Esophagus muscularis mucosa (tissue), 4 donors: ENCODE measurements at regions not wholly inside any gene's neighbourhood (a gene's known extent, or its start where the extent isn't known, plus 50 kb on each side); places are given as distances from the start of the nearest gene placed in this dataset.
"Not testable (repeated sequence)": the region's sequence is repeated elsewhere in the genome, so short reads cannot be mapped to it uniquely, and the experiment has no call there.

Source experiments
- DNase-seq: peaks from one replicate; pipeline ENCODE4 v3.0.0-alpha.2; 2017; ENCODE audit errors: extremely low spot score
- H3K27ac ChIP-seq, 4 donors: fragments of 200-600 bp; sonication (generic); replicated peaks in 1 of 4; 1 replicate in 3 of 4; 2 replicates in 1 of 4; pipeline ENCODE4 v1.5.1; 2016 to 2019; ENCODE audit warnings: mild to moderate bottlenecking in 1 of 4
- H3K27me3 ChIP-seq, 4 donors: fragments of 200-600 bp; sonication (generic); one replicate each; pipeline versions ENCODE4 v1.5.1 to v1.6.0; 2016 to 2019
- H3K36me3 ChIP-seq, 4 donors: fragments of 200-600 bp; sonication (generic); one replicate each; pipeline ENCODE4 v1.5.1; 2016 to 2019
- H3K4me1 ChIP-seq, 4 donors: fragments of 200-600 bp; sonication (generic); one replicate each; pipeline ENCODE4 v1.5.1; 2016 to 2019
- H3K4me3 ChIP-seq, 4 donors: fragments of 200-600 bp; sonication (generic); 1 replicate in 2 of 4; 2 replicates in 2 of 4; pipeline ENCODE4 v1.5.1; 2016 to 2019; ENCODE audit warnings: mild to moderate bottlenecking in 4 of 4, moderate library complexity in 1 of 4
- H3K9me3 ChIP-seq, 4 donors: fragments of 200-600 bp; sonication (generic); 1 replicate in 3 of 4; 2 replicates in 1 of 4; pipeline ENCODE4 v1.5.1; 2016 to 2019
- EP300 ChIP-seq: sonication (generic); formaldehyde crosslinking; IDR thresholded peaks from one replicate; pipeline ENCODE4 v1.6.1; 2017; ENCODE audit warnings: antibody characterized with exemption
- POLR2A ChIP-seq: fragments of 450-650 bp; IDR thresholded peaks from one replicate; pipeline ENCODE4 v1.6.1; 2017; ENCODE audit warnings: antibody characterized with exemption, moderate library complexity, mild to moderate bottlenecking, low read depth
- POLR2AphosphoS5 ChIP-seq, 2 donors: sonication (generic); formaldehyde crosslinking; IDR thresholded peaks; one replicate each; pipeline ENCODE4 v1.6.1; 2017; ENCODE audit warnings: antibody characterized with exemption in 2 of 2
- WGBS: methylation state at CpG from one replicate; pipeline ENCODE4 v1.1.5; 2018; 5-methylcytosine and 5-hydroxymethylcytosine counted together
- intact Hi-C: fragments of 100-400 bp; cut with DNase I; formaldehyde crosslinking; loops from one replicate; pipeline ENCODE4 v1.15.1; 2023
- TF ChIP-seq, protein P1 (sequence below), 3 experiments: fragments of 200-600 bp in 2 of 3; fragments of 450-650 bp in 1 of 3; sonication (generic) in 2 of 3; IDR thresholded peaks; one replicate each; pipeline ENCODE4 v1.5.1; 2017 to 2019; ENCODE audit warnings: antibody characterized with exemption in 3 of 3, mild to moderate bottlenecking in 2 of 3, moderate library complexity in 1 of 3

DNA sequence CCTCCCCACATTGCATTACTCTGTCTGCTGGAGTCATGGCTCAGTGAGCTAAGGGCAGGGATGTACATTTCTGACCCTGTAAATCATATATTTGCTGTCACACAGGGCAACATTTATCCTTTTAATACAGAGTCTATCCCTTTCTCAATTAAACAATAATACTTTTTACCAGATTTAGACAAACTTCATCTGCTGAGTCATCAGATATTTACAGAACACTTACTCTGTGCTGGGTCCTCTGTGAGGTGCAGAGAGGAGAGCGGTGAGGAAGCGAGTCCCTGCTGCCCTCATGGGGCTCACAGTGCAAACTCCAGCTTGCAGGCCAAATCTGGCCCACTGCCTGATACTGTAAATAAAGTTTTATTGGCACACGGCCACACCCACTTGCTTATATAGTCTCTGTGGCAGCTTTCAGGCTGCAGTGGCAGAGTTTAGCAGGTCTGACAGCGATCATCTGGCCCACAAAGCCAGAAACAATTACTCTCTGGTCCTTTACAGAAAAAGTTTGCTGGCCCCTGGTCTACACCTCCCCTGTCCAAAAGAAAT is 144.5 kb downstream of the CDH26 start:
- H3K36me3 ChIP-seq: no peaks in the 10 kb centered on the region
- intact Hi-C loops: no loop called here
- peaks cover 0 to 12% (median 0%) of the 10 kb centered on the region in 4 donors for H3K27me3 ChIP-seq
- DNase-seq: no peak
- H3K27ac ChIP-seq: no peak overlapping the region
- no peaks in the 10 kb centered on the region for H3K4me1 ChIP-seq
- TF ChIP-seq, protein P1, sequence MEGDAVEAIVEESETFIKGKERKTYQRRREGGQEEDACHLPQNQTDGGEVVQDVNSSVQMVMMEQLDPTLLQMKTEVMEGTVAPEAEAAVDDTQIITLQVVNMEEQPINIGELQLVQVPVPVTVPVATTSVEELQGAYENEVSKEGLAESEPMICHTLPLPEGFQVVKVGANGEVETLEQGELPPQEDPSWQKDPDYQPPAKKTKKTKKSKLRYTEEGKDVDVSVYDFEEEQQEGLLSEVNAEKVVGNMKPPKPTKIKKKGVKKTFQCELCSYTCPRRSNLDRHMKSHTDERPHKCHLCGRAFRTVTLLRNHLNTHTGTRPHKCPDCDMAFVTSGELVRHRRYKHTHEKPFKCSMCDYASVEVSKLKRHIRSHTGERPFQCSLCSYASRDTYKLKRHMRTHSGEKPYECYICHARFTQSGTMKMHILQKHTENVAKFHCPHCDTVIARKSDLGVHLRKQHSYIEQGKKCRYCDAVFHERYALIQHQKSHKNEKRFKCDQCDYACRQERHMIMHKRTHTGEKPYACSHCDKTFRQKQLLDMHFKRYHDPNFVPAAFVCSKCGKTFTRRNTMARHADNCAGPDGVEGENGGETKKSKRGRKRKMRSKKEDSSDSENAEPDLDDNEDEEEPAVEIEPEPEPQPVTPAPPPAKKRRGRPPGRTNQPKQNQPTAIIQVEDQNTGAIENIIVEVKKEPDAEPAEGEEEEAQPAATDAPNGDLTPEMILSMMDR (IDR thresholded peaks at IDR 0.05): no peak
- peaks cover 0 to 7% (median 2%) of the 10 kb centered on the region in 4 donors for H3K9me3 ChIP-seq
- 86% methylated on average over 4 of the region's 4 CpGs for whole genome bisulfite sequencing
- H3K4me3 ChIP-seq: no peak overlapping the region

DNA sequence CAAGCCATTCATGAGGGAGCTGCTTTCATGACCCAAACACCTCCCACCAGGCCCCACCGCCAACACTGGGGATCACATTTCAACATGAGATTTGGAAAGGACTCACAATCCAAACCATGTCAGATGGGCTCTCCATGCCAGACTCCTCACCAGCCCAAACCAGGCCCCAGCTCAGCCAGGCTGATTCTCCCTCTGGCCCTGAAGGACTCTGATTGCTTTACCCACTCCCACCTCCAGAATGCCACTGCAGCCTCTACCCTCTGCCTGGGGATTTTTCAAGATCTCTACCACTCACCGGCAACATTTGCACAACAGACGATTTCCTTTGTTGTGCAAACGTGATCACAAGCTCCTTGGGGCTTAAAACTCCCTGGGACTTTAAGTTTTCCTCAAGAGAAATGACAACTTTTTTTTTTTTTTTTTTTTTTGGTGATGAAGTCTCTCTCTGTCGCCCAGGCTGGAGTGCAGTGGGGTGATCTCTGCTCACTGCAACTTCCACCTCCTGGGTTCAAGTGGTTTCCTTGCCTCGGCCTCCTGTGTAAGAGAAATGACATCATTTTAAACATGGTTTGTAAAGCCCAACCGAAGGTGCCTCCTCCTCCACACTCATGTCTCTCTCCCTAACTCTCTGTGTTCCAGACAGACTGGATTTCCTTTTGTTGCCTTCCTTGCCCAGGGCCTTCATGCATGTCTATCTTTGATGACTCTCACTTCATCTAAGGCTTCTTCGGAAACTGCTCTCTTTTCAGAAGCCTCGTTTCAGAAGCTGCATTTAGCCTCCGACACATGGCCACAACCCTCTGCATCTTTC is 147.0 kb downstream of the CDH26 start:
- no peaks in the 10 kb centered on the region for H3K36me3 ChIP-seq
- WGBS: 45% methylated on average over 10 of the region's 10 CpGs
- no peaks in the 10 kb centered on the region for H3K4me1 ChIP-seq
- no peaks in the 10 kb centered on the region for H3K9me3 ChIP-seq
- peaks cover 0 to 12% (median 0%) of the 10 kb centered on the region in 4 donors for H3K27me3 ChIP-seq
- no peak overlapping the region for H3K27ac ChIP-seq
- TF ChIP-seq EP300: no peak
- TF ChIP-seq, protein P1 (IDR thresholded peaks at IDR 0.05): no peak
- TF ChIP-seq POLR2AphosphoS5 (IDR thresholded peaks at IDR 0.05): no peak
- TF ChIP-seq POLR2A: no peak
- intact Hi-C loops: no loop called here
- no peak overlapping the region for H3K4me3 ChIP-seq
- DNase-seq: no peak

DNA sequence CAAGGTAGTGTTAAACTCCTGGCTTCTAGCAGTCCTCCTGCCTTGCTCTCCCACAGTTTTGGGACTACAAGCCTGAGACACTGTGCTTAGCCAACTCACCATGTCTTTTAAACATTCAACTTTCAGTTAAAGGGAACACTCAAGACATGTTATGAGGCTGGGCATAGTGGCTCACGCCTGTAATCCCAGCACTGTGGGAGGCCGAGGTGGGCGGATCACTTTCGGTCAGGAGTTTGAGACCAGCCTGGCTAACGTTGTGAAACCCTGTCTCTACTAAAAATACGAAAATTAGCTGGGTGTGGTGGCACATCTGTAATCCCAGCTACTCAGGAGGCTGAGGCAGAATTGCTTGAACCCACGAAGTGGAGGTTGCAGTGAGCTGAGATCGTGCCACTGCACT is 148.0 kb downstream of the CDH26 start:
- H3K4me1 ChIP-seq, H3K36me3 ChIP-seq, H3K27ac ChIP-seq, H3K9me3 ChIP-seq, H3K4me3 ChIP-seq, DNase-seq, intact Hi-C loops: not testable (repeated sequence)
- WGBS: 81% methylated on average over 8 of the region's 8 CpGs
- H3K27me3 ChIP-seq: peaks cover 0 to 19% (median 0%) of the 10 kb centered on the region in 4 donors

DNA sequence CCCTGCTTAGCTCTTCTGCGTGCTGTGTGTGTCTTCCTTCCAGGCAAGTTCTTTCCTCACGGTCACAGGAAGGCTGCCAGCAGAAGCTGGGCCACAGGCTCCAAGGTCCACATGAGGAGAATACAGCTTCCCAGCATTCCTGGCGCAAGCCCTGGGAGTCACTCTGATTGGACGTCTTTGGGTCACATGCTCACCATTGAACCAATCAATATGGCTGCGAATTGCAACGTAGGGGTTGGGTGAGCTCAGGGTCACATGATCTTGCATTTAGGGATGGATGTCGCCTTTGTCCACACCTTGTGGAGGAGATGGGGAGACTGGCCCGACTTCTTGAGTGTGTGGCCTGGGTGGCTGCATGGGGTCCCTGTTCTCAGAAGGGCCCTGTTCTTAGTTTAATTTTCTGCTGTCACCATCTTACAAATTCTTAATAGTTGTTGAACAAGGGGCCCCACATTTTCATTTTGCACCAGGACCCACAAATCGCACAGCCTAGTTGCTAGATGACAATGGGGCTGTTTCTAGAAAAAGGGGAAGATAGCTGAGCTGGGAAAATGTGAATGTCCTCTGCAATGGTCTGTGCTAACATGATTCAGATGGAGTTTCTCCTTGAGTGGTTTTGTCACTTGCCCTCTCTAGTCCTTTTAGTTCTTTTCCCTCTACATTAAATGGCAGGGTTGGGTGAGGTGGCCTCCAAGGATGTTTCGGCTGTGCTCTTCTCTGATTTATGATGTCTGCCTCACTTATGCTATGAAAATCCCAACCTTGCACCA is 149.6 kb downstream of the CDH26 start:
- no peaks in the 10 kb centered on the region for H3K9me3 ChIP-seq
- TF ChIP-seq EP300 (no peak), POLR2AphosphoS5 (IDR thresholded peaks at IDR 0.05) (no peak), POLR2A (no peak)
- TF ChIP-seq, protein P1 (IDR thresholded peaks at IDR 0.05): no peak

DNA sequence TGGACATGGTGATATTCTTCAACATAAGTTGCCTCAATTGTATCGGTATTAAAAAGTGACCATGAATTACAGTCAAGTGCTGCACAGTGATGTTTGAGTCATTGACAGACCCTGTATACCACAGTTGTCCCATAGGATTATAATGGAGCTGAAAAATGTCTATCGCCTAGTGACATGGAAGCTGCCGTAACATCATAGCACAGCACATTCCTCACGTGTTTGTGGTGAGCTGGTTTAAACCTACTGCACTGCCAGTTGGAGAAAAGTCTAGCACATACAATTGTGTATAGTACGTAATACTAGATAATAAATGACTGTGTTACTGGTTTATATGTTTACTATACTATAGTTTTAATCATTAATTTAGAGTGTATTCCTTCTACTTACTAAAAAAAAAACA is 150.2 kb downstream of the CDH26 start:
- no peaks in the 10 kb centered on the region for H3K9me3 ChIP-seq
- no peaks in the 10 kb centered on the region for H3K36me3 ChIP-seq
- WGBS: 89% methylated on average over 5 of the region's 5 CpGs
- H3K4me3 ChIP-seq: no peak overlapping the region
- H3K27ac ChIP-seq: no peak overlapping the region
- no peaks in the 10 kb centered on the region for H3K4me1 ChIP-seq
- no peak for DNase-seq
- no peak for TF ChIP-seq POLR2AphosphoS5 (IDR thresholded peaks at IDR 0.05)
- TF ChIP-seq POLR2A: no peak
- TF ChIP-seq, protein P1 (IDR thresholded peaks at IDR 0.05): no peak
- no peak for TF ChIP-seq EP300
- H3K27me3 ChIP-seq: peaks cover 0 to 18% (median 0%) of the 10 kb centered on the region in 4 donors
- intact Hi-C loops: no loop called here

More for the DNA sequence above, 149.6 kb downstream of the CDH26 start:
- Histone ChIP-seq H3K4me3 (no peak overlapping the region), H3K4me1 (no peaks in the 10 kb centered on the region), H3K36me3 (no peaks in the 10 kb centered on the region), H3K27me3 (peaks cover 0 to 18% (median 0%) of the 10 kb centered on the region in 4 donors), H3K27ac (no peak overlapping the region)
- intact Hi-C loops: no loop called here
- WGBS: 83% methylated on average over 5 of the region's 10 CpGs
- DNase-seq: no peak
